Gastrocnemius medialis (tissue), 4 donors: ENCODE measurements at regions not wholly inside any gene's neighbourhood (a gene's known extent, or its start where the extent isn't known, plus 50 kb on each side); places are given as distances from the start of the nearest gene placed in this dataset.

Experiments used
- POLR2A ChIP-seq, 2 donors: fragments of 450-650 bp; IDR thresholded peaks; one replicate each; pipeline ENCODE4 v1.6.1; 2017; ENCODE audit warnings: antibody characterized with exemption in 2 of 2, mild to moderate bottlenecking in 2 of 2, moderate library complexity in 2 of 2
- TF ChIP-seq, protein P1 (sequence below), 5 experiments: fragments of 450-650 bp in 3 of 5; fragments of 200-600 bp in 2 of 5; sonication (generic) in 2 of 5; IDR thresholded peaks in 4 of 5; conservative IDR thresholded peaks in 1 of 5; 1 replicate in 4 of 5; 2 replicates in 1 of 5; pipeline ENCODE4 v1.5.1; 2016 to 2019; ENCODE audit warnings: antibody characterized with exemption in 5 of 5, mild to moderate bottlenecking in 3 of 5, moderate library complexity in 3 of 5

DNA sequence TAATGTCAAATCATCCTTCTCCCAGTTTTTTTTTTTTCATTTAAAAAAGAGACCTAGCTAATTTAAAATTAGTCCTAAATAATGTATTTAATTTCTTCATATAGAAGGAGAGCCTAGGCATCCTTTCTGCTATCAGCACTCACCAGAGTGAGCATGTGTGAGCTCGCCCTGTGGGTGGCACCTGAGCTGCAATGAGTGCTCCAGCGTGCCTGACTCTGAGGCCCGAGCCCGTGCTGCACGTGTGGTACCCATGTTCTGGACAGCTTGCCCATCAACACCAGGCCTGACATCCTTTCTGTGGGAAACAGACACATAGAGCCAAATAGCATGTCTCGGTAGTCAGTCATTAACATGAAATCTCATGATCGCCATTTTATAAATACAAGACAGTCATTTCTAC is 381.4 kb downstream of the DTWD2 start:
- TF ChIP-seq, protein P1, sequence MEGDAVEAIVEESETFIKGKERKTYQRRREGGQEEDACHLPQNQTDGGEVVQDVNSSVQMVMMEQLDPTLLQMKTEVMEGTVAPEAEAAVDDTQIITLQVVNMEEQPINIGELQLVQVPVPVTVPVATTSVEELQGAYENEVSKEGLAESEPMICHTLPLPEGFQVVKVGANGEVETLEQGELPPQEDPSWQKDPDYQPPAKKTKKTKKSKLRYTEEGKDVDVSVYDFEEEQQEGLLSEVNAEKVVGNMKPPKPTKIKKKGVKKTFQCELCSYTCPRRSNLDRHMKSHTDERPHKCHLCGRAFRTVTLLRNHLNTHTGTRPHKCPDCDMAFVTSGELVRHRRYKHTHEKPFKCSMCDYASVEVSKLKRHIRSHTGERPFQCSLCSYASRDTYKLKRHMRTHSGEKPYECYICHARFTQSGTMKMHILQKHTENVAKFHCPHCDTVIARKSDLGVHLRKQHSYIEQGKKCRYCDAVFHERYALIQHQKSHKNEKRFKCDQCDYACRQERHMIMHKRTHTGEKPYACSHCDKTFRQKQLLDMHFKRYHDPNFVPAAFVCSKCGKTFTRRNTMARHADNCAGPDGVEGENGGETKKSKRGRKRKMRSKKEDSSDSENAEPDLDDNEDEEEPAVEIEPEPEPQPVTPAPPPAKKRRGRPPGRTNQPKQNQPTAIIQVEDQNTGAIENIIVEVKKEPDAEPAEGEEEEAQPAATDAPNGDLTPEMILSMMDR (IDR thresholded peaks at IDR 0.05 in 4 of 5, conservative IDR thresholded peaks at IDR 0.05 in 1 of 5), result no peak
- no peak for TF ChIP-seq POLR2A (IDR thresholded peaks at IDR 0.05)
